ENCODE measurements at regions not wholly inside any gene's neighbourhood (a gene's known extent, or its start where the extent isn't known, plus 50 kb on each side); places are given as distances from the start of the nearest gene placed in this dataset.

GRCh38 chr6:94899191-94899590, 678.1 kb upstream of the MANEA start:
- no peak for TF ChIP-seq CTCF (IDR thresholded peaks at IDR 0.05)
- no peak for TF ChIP-seq EZH2 (IDR thresholded peaks at IDR 0.05; ENCODE audit: borderline replicate concordance, insufficient read depth, low read depth, low read length, poor library complexity, severe bottlenecking)

Measured in B cell (primary cell).